PC-9 (cell line): ENCODE measurements at regions not wholly inside any gene's neighbourhood (a gene's known extent, or its start where the extent isn't known, plus 50 kb on each side); places are given as distances from the start of the nearest gene placed in this dataset.

Experiments used
- CTCF ChIP-seq: fragments of 200-600 bp; sonication (generic); conservative IDR thresholded peaks from 2 replicates; pipeline ENCODE4 v1.6.1; 2017; ENCODE audit warnings: mixed run types, antibody characterized with exemption, mild to moderate bottlenecking, moderate library complexity
- EZH2 ChIP-seq: fragments of 200-600 bp; sonication (generic); IDR thresholded peaks from 2 replicates; pipeline ENCODE4 v1.8.0; 2017; ENCODE audit warnings: antibody characterized with exemption, low read depth

GRCh38 chr14:85426068-85426935 is 103.6 kb upstream of the FLRT2 start:
- TF ChIP-seq CTCF (no peak), EZH2 (no peak)
